ENCODE measurements at regions not wholly inside any gene's neighbourhood (a gene's known extent, or its start where the extent isn't known, plus 50 kb on each side); places are given as distances from the start of the nearest gene placed in this dataset.

- no peaks in the 10 kb centered on the region for H3K9me2 ChIP-seq (ENCODE audit: insufficient read depth)
- no peak for DNase-seq (ENCODE audit: low read depth, low spot score)
- CTCF ChIA-PET: no interaction called here
- H3K4me1 ChIP-seq (ENCODE audit: control insufficient read depth in 1 of 2, insufficient read depth in 2 of 2, low read length in 2 of 2): no peaks in the 10 kb centered on the region
- no peak overlapping the region for H2AFZ ChIP-seq (ENCODE audit: low read depth, low read length, poor library complexity, severe bottlenecking)
- H3K4me3 ChIP-seq (replicated peaks in 1 of 2; ENCODE audit: low read depth in 1 of 2, low read length in 2 of 2): no peak overlapping the region
- H3K27me3 ChIP-seq (ENCODE audit: insufficient read depth, low read length): no peaks in the 10 kb centered on the region
- H3K9me3 ChIP-seq (ENCODE audit: control insufficient read depth in 1 of 2, insufficient read depth in 1 of 2, low read depth in 1 of 2, low read length in 2 of 2): peaks cover 5 to 17% of the 10 kb centered on the region in 2 experiments; a peak in 3 of 4 replicates
- BruUV-seq (replicated peaks): no TSS peak
- no peak for TF ChIP-seq ELF1 (IDR thresholded peaks at IDR 0.05; ENCODE audit: borderline replicate concordance, low read depth)
- TF ChIP-seq ZBTB33 (IDR thresholded peaks at IDR 0.05; ENCODE audit: extremely low read depth, insufficient replicate concordance, low read length): no peak
- H3K4me2 ChIP-seq (ENCODE audit: low read length): no peak overlapping the region
- no peaks in the 10 kb centered on the region for H3K79me2 ChIP-seq (ENCODE audit: insufficient read depth, low read length)
- RAD21 ChIA-PET (ENCODE audit: low non-redundant PET in 1 of 2, low total read pairs in 2 of 2, uncharacterized antibody in 2 of 2, unreplicated experiment in 2 of 2): no interaction called here
- H4K20me1 ChIP-seq (ENCODE audit: insufficient read depth): no peaks in the 10 kb centered on the region
- no peak overlapping the region for H3K9ac ChIP-seq (ENCODE audit: low read length)
- POLR2A ChIA-PET: no interaction called here
- intact Hi-C loops (cut with micrococcal nuclease): no loop called here
- no peak for ATAC-seq
- no peak overlapping the region for H3K27ac ChIP-seq (ENCODE audit: low read depth, low read length)
- no peaks in the 10 kb centered on the region for H3K36me3 ChIP-seq (ENCODE audit: control insufficient read depth in 1 of 2, insufficient read depth in 2 of 2, low read length in 2 of 2)
These were observed 887.9 kb downstream of the DCDC2C start for GRCh38 chr2:4591261-4591660.

- Histone ChIP-seq H3K27me3 (ENCODE audit: insufficient read depth, low read length) (no peaks in the 10 kb centered on the region), H3K4me2 (ENCODE audit: low read length) (no peak overlapping the region), H3K9me3 (ENCODE audit: control insufficient read depth in 1 of 2, insufficient read depth in 1 of 2, low read depth in 1 of 2, low read length in 2 of 2) (peaks cover 5 to 17% of the 10 kb centered on the region in 2 experiments), H3K27ac (ENCODE audit: low read depth, low read length) (no peak overlapping the region), H3K9ac (ENCODE audit: low read length) (no peak overlapping the region), H3K4me1 (ENCODE audit: control insufficient read depth in 1 of 2, insufficient read depth in 2 of 2, low read length in 2 of 2) (no peaks in the 10 kb centered on the region), H3K4me3 (replicated peaks in 1 of 2; ENCODE audit: low read depth in 1 of 2, low read length in 2 of 2) (no peak overlapping the region), H2AFZ (ENCODE audit: low read depth, low read length, poor library complexity, severe bottlenecking) (no peak overlapping the region), H3K79me2 (ENCODE audit: insufficient read depth, low read length) (no peaks in the 10 kb centered on the region), H4K20me1 (ENCODE audit: insufficient read depth) (no peaks in the 10 kb centered on the region), H3K36me3 (ENCODE audit: control insufficient read depth in 1 of 2, insufficient read depth in 2 of 2, low read length in 2 of 2) (no peaks in the 10 kb centered on the region; a peak in 1 of 4 replicates), H3K9me2 (ENCODE audit: insufficient read depth) (no peaks in the 10 kb centered on the region)
- no peak for ATAC-seq
- ChIA-PET CTCF (no interaction called here), RAD21 (ENCODE audit: low non-redundant PET in 1 of 2, low total read pairs in 2 of 2, uncharacterized antibody in 2 of 2, unreplicated experiment in 2 of 2) (no interaction called here), POLR2A (no interaction called here)
- no peak for DNase-seq (ENCODE audit: low read depth, low spot score)
- no TSS peak for BruUV-seq (replicated peaks)
- intact Hi-C loops (cut with micrococcal nuclease): no loop called here
- TF ChIP-seq EZH2phosphoT487 (IDR thresholded peaks at IDR 0.05; ENCODE audit: borderline replicate concordance) (no peak), CBX3 (IDR thresholded peaks at IDR 0.05; ENCODE audit: low read depth) (no peak), ZBTB33 (IDR thresholded peaks at IDR 0.05; ENCODE audit: extremely low read depth, insufficient replicate concordance, low read length) (no peak), TCF7L2 (IDR thresholded peaks at IDR 0.05; ENCODE audit: borderline replicate concordance, extremely low read depth, insufficient read depth, insufficient read length) (no peak), SP1 (IDR thresholded peaks at IDR 0.05; ENCODE audit: low read depth) (no peak), JUND (IDR thresholded peaks at IDR 0.05) (no peak), ZFX (IDR thresholded peaks at IDR 0.05) (no peak), SRF (IDR thresholded peaks at IDR 0.05; ENCODE audit: low read depth) (no peak), SIN3A (IDR thresholded peaks at IDR 0.05; ENCODE audit: low read depth) (no peak)
These were observed 894.0 kb downstream of the DCDC2C start for GRCh38 chr2:4597400-4597799.
